ENCODE measurements at regions not wholly inside any gene's neighbourhood (a gene's known extent, or its start where the extent isn't known, plus 50 kb on each side); places are given as distances from the start of the nearest gene placed in this dataset.

GRCh38 chr2:4358837-4359236 is 655.5 kb downstream of the DCDC2C start:
- peaks cover under 1% of the 10 kb centered on the region for H3K9me3 Mint-ChIP-seq
- no peak for TF ChIP-seq EZH2phosphoT487 (IDR thresholded peaks at IDR 0.05)
- TF ChIP-seq CTCF (IDR thresholded peaks at IDR 0.05): no peak
- TF ChIP-seq EZH2 (IDR thresholded peaks at IDR 0.05): no peak
- Histone ChIP-seq H3K27me3 (no peaks in the 10 kb centered on the region), H3K4me3 (no peak overlapping the region), H3K4me2 (no peak overlapping the region), H3K9ac (no peak overlapping the region), H4K20me1 (ENCODE audit: low read depth) (no peaks in the 10 kb centered on the region), H3F3A (ENCODE audit: low read depth) (no peaks in the 10 kb centered on the region), H3K27ac (no peak overlapping the region), H3K79me2 (ENCODE audit: low read depth) (no peaks in the 10 kb centered on the region), H3K9me3 (ENCODE audit: low read depth) (no peaks in the 10 kb centered on the region), H3K36me3 (no peaks in the 10 kb centered on the region), H3K4me1 (peaks cover 9% of the 10 kb centered on the region), H2AFZ (replicated peaks) (no peak overlapping the region)
- H3K4me3 Mint-ChIP-seq: no peak overlapping the region
- H3K27ac Mint-ChIP-seq: no peak overlapping the region
- peaks cover under 1% of the 10 kb centered on the region for H3K27me3 Mint-ChIP-seq (ENCODE audit: insufficient read depth, low read depth)
- peaks cover 18% of the 10 kb centered on the region for H3K4me1 Mint-ChIP-seq
- DNase-seq (ENCODE audit: low spot score): no peak
- no peaks in the 10 kb centered on the region for H3K36me3 Mint-ChIP-seq

- Histone ChIP-seq H3K36me3 (peaks cover 9% of the 10 kb centered on the region), H3K4me2 (no peak overlapping the region), H3K9me3 (ENCODE audit: low read depth) (peaks cover 7% of the 10 kb centered on the region), H3K79me2 (ENCODE audit: low read depth) (no peaks in the 10 kb centered on the region), H3F3A (ENCODE audit: low read depth) (no peaks in the 10 kb centered on the region), H3K27ac (no peak overlapping the region), H3K27me3 (no peaks in the 10 kb centered on the region), H4K20me1 (ENCODE audit: low read depth) (no peaks in the 10 kb centered on the region), H3K4me3 (no peak overlapping the region), H2AFZ (replicated peaks) (no peak overlapping the region), H3K9ac (no peak overlapping the region), H3K4me1 (no peaks in the 10 kb centered on the region)
- Mint-ChIP-seq H3K9me3 (peaks cover 29% of the 10 kb centered on the region), H3K4me3 (no peak overlapping the region), H3K27ac (no peak overlapping the region), H3K4me1 (no peaks in the 10 kb centered on the region), H3K36me3 (peaks cover 3% of the 10 kb centered on the region), H3K27me3 (ENCODE audit: insufficient read depth, low read depth) (no peaks in the 10 kb centered on the region)
- DNase-seq (ENCODE audit: low spot score): no peak
- TF ChIP-seq EZH2 (IDR thresholded peaks at IDR 0.05) (no peak), EZH2phosphoT487 (IDR thresholded peaks at IDR 0.05) (no peak), CTCF (IDR thresholded peaks at IDR 0.05) (no peak)
Measured at GRCh38 chr2:4368907-4369306, 665.5 kb downstream of the DCDC2C start.

GRCh38 chr2:4369826-4370419 is 666.5 kb downstream of the DCDC2C start:
- no peak overlapping the region for H3K9ac ChIP-seq
- no peak overlapping the region for H3K4me2 ChIP-seq
- no peak for DNase-seq (ENCODE audit: low spot score)
- Mint-ChIP-seq H3K27me3 (ENCODE audit: insufficient read depth, low read depth) (no peaks in the 10 kb centered on the region), H3K9me3 (peaks cover 36% of the 10 kb centered on the region), H3K27ac (no peak overlapping the region), H3K4me1 (no peaks in the 10 kb centered on the region), H3K36me3 (peaks cover 4% of the 10 kb centered on the region), H3K4me3 (no peak overlapping the region)
- H3K4me1 ChIP-seq: no peaks in the 10 kb centered on the region
- H3K79me2 ChIP-seq (ENCODE audit: low read depth): no peaks in the 10 kb centered on the region
- H3K36me3 ChIP-seq: peaks cover 9% of the 10 kb centered on the region
- H3K9me3 ChIP-seq (ENCODE audit: low read depth): peaks cover 8% of the 10 kb centered on the region
- no peak for TF ChIP-seq EZH2phosphoT487 (IDR thresholded peaks at IDR 0.05)
- TF ChIP-seq EZH2 (IDR thresholded peaks at IDR 0.05): no peak
- no peak for TF ChIP-seq CTCF (IDR thresholded peaks at IDR 0.05)
- H3F3A ChIP-seq (ENCODE audit: low read depth): no peaks in the 10 kb centered on the region
- no peak overlapping the region for H2AFZ ChIP-seq (replicated peaks)
- no peaks in the 10 kb centered on the region for H3K27me3 ChIP-seq
- H3K4me3 ChIP-seq: no peak overlapping the region
- no peaks in the 10 kb centered on the region for H4K20me1 ChIP-seq (ENCODE audit: low read depth)
- H3K27ac ChIP-seq: no peak overlapping the region

All from neural progenitor cell (in vitro differentiated cells).